ENCODE measurements at regions not wholly inside any gene's neighbourhood (a gene's known extent, or its start where the extent isn't known, plus 50 kb on each side); places are given as distances from the start of the nearest gene placed in this dataset.

DNA sequence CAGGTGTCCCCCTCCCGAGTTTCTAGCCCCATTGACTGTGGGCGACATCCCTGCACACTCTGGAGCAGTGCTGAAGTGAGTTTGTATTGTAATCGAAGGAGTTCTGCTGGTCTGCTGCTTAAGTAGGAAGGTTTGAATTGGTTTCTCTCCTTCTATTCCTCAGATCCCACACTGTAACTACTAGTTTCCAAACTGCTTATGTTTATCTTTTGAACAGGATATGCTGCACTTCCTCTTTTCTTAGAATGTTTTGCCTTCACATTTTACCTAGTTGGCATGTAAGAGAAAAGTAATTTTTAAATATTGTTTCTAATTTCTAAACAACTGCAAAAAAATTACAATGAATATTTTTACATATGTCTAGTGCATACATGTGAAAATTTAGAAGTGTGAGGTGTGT, 511.8 kb downstream of the KLF12 start:
- Histone ChIP-seq H3K9ac (ENCODE audit: low read length) (no peak overlapping the region), H3K9me2 (ENCODE audit: insufficient read depth) (no peaks in the 10 kb centered on the region), H3K27ac (ENCODE audit: low read depth, low read length) (no peak overlapping the region), H3K4me2 (ENCODE audit: low read length) (no peak overlapping the region), H4K20me1 (ENCODE audit: insufficient read depth) (no peaks in the 10 kb centered on the region), H3K4me3 (replicated peaks in 1 of 2; ENCODE audit: low read depth in 1 of 2, low read length in 2 of 2) (no peak overlapping the region), H3K36me3 (ENCODE audit: control insufficient read depth in 1 of 2, insufficient read depth in 2 of 2, low read length in 2 of 2) (no peaks in the 10 kb centered on the region), H3K27me3 (ENCODE audit: insufficient read depth, low read length) (no peaks in the 10 kb centered on the region), H2AFZ (ENCODE audit: low read depth, low read length, poor library complexity, severe bottlenecking) (no peak overlapping the region), H3K79me2 (ENCODE audit: insufficient read depth, low read length) (no peaks in the 10 kb centered on the region), H3K9me3 (ENCODE audit: control insufficient read depth in 1 of 2, insufficient read depth in 1 of 2, low read depth in 1 of 2, low read length in 2 of 2) (no peaks in the 10 kb centered on the region), H3K4me1 (ENCODE audit: control insufficient read depth in 1 of 2, insufficient read depth in 2 of 2, low read length in 2 of 2) (no peaks in the 10 kb centered on the region)
- ChIA-PET RAD21 (ENCODE audit: low non-redundant PET in 1 of 2, low total read pairs in 2 of 2, uncharacterized antibody in 2 of 2, unreplicated experiment in 2 of 2) (no interaction called here), POLR2A (no interaction called here), CTCF (no interaction called here)
- intact Hi-C loops (cut with micrococcal nuclease), result no loop called here
- no peak for TF ChIP-seq EGR1 (IDR thresholded peaks at IDR 0.05; ENCODE audit: low read depth)
- TF ChIP-seq, protein P1, sequence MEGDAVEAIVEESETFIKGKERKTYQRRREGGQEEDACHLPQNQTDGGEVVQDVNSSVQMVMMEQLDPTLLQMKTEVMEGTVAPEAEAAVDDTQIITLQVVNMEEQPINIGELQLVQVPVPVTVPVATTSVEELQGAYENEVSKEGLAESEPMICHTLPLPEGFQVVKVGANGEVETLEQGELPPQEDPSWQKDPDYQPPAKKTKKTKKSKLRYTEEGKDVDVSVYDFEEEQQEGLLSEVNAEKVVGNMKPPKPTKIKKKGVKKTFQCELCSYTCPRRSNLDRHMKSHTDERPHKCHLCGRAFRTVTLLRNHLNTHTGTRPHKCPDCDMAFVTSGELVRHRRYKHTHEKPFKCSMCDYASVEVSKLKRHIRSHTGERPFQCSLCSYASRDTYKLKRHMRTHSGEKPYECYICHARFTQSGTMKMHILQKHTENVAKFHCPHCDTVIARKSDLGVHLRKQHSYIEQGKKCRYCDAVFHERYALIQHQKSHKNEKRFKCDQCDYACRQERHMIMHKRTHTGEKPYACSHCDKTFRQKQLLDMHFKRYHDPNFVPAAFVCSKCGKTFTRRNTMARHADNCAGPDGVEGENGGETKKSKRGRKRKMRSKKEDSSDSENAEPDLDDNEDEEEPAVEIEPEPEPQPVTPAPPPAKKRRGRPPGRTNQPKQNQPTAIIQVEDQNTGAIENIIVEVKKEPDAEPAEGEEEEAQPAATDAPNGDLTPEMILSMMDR (IDR thresholded peaks at IDR 0.05 in 2 of 3, conservative IDR thresholded peaks at IDR 0.05 in 1 of 3; ENCODE audit: borderline replicate concordance in 1 of 3, insufficient read depth in 1 of 3, low read depth in 2 of 3, low read length in 2 of 3), result no peak
- no peak for TF ChIP-seq CEBPB (IDR thresholded peaks at IDR 0.05; ENCODE audit: low read depth)
- TF ChIP-seq, protein P2, sequence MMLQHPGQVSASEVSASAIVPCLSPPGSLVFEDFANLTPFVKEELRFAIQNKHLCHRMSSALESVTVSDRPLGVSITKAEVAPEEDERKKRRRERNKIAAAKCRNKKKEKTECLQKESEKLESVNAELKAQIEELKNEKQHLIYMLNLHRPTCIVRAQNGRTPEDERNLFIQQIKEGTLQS (IDR thresholded peaks at IDR 0.05), result no peak
- TF ChIP-seq SRF (IDR thresholded peaks at IDR 0.05; ENCODE audit: low read depth), result no peak
- no peak for TF ChIP-seq MAX (IDR thresholded peaks at IDR 0.05)
- DNase-seq (ENCODE audit: low read depth, low spot score) (no peak), ATAC-seq (no peak)
- BruUV-seq (replicated peaks), result no TSS peak

- H3K27ac ChIP-seq (ENCODE audit: low read depth, low read length), result no peak overlapping the region
- no peaks in the 10 kb centered on the region for H3K36me3 ChIP-seq (ENCODE audit: control insufficient read depth in 1 of 2, insufficient read depth in 2 of 2, low read length in 2 of 2)
- RAD21 ChIA-PET (ENCODE audit: low non-redundant PET in 1 of 2, low total read pairs in 2 of 2, uncharacterized antibody in 2 of 2, unreplicated experiment in 2 of 2), result no interaction called here
- H3K4me3 ChIP-seq (replicated peaks in 1 of 2; ENCODE audit: low read depth in 1 of 2, low read length in 2 of 2), result no peak overlapping the region
- H2AFZ ChIP-seq (ENCODE audit: low read depth, low read length, poor library complexity, severe bottlenecking), result no peak overlapping the region
- no peaks in the 10 kb centered on the region for H3K27me3 ChIP-seq (ENCODE audit: insufficient read depth, low read length)
- no peak overlapping the region for H3K4me2 ChIP-seq (ENCODE audit: low read length)
- H3K9me3 ChIP-seq (ENCODE audit: control insufficient read depth in 1 of 2, insufficient read depth in 1 of 2, low read depth in 1 of 2, low read length in 2 of 2), result no peaks in the 10 kb centered on the region
- no peak for TF ChIP-seq JUND (IDR thresholded peaks at IDR 0.05)
- TF ChIP-seq, protein P2 (IDR thresholded peaks at IDR 0.05), result no peak
- no peak for TF ChIP-seq POLR2A (IDR thresholded peaks at IDR 0.05; ENCODE audit: borderline replicate concordance, extremely low read depth, insufficient read depth, insufficient read length)
- no peak for TF ChIP-seq TCF7L2 (IDR thresholded peaks at IDR 0.05; ENCODE audit: borderline replicate concordance, extremely low read depth, insufficient read depth, insufficient read length)
- no peak for TF ChIP-seq CBX3 (IDR thresholded peaks at IDR 0.05; ENCODE audit: low read depth)
- TF ChIP-seq EZH2phosphoT487 (IDR thresholded peaks at IDR 0.05; ENCODE audit: borderline replicate concordance), result no peak
- no peak for TF ChIP-seq ZFX (IDR thresholded peaks at IDR 0.05)
- TF ChIP-seq RAD21 (IDR thresholded peaks at IDR 0.05; ENCODE audit: low read depth), result no peak
- no peak for TF ChIP-seq EGR1 (IDR thresholded peaks at IDR 0.05; ENCODE audit: low read depth)
- TF ChIP-seq, protein P3, sequence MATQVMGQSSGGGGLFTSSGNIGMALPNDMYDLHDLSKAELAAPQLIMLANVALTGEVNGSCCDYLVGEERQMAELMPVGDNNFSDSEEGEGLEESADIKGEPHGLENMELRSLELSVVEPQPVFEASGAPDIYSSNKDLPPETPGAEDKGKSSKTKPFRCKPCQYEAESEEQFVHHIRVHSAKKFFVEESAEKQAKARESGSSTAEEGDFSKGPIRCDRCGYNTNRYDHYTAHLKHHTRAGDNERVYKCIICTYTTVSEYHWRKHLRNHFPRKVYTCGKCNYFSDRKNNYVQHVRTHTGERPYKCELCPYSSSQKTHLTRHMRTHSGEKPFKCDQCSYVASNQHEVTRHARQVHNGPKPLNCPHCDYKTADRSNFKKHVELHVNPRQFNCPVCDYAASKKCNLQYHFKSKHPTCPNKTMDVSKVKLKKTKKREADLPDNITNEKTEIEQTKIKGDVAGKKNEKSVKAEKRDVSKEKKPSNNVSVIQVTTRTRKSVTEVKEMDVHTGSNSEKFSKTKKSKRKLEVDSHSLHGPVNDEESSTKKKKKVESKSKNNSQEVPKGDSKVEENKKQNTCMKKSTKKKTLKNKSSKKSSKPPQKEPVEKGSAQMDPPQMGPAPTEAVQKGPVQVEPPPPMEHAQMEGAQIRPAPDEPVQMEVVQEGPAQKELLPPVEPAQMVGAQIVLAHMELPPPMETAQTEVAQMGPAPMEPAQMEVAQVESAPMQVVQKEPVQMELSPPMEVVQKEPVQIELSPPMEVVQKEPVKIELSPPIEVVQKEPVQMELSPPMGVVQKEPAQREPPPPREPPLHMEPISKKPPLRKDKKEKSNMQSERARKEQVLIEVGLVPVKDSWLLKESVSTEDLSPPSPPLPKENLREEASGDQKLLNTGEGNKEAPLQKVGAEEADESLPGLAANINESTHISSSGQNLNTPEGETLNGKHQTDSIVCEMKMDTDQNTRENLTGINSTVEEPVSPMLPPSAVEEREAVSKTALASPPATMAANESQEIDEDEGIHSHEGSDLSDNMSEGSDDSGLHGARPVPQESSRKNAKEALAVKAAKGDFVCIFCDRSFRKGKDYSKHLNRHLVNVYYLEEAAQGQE (IDR thresholded peaks at IDR 0.05; ENCODE audit: low read depth), result no peak
- TF ChIP-seq SP1 (IDR thresholded peaks at IDR 0.05; ENCODE audit: low read depth), result no peak
- no peak for TF ChIP-seq MAX (IDR thresholded peaks at IDR 0.05)
- no peaks in the 10 kb centered on the region for H4K20me1 ChIP-seq (ENCODE audit: insufficient read depth)
- POLR2A ChIA-PET, result no interaction called here
- no peak for ATAC-seq
- no peaks in the 10 kb centered on the region for H3K9me2 ChIP-seq (ENCODE audit: insufficient read depth)
- no peak overlapping the region for H3K9ac ChIP-seq (ENCODE audit: low read length)
- intact Hi-C loops (cut with micrococcal nuclease), result no loop called here
- BruUV-seq (replicated peaks), result no TSS peak
- H3K4me1 ChIP-seq (ENCODE audit: control insufficient read depth in 1 of 2, insufficient read depth in 2 of 2, low read length in 2 of 2), result no peaks in the 10 kb centered on the region
- DNase-seq (ENCODE audit: low read depth, low spot score), result no peak
- no peaks in the 10 kb centered on the region for H3K79me2 ChIP-seq (ENCODE audit: insufficient read depth, low read length)
- CTCF ChIA-PET, result no interaction called here
Observed at GRCh38 chr13:73618275-73618865, 515.8 kb downstream of the KLF12 start.

All from HCT116 (cell line).